Heart left ventricle (tissue), 16 donors: ENCODE measurements at regions not wholly inside any gene's neighbourhood (a gene's known extent, or its start where the extent isn't known, plus 50 kb on each side); places are given as distances from the start of the nearest gene placed in this dataset.
A peak's percentile ranks its signal among the peaks of the same experiment; 100 is the strongest.
"Not testable (repeated sequence)": the region's sequence is repeated elsewhere in the genome, so short reads cannot be mapped to it uniquely, and the experiment has no call there.

Experiments
- ATAC-seq, 4 donors: fragments of 200-7000 bp; cut with Tn5 transposase; one replicate each; pipeline ENCODE4 v1.9.1; 2020 to 2022; ENCODE audit warnings: moderate library complexity in 4 of 4, mild to moderate bottlenecking in 3 of 4, moderate number of reproducible peaks in 1 of 4
- DNase-seq, 5 donors: peaks; one replicate each; pipeline ENCODE4 v3.0.0-alpha.2; 2020
- H3K27ac ChIP-seq, 12 donors: fragments of 200-600 bp; sonication (generic) in 4 of 12; one replicate each; pipeline versions ENCODE4 v1.5.0 to v1.8.0; 2016 to 2022; ENCODE audit warnings: mild to moderate bottlenecking in 2 of 12
- H3K27me3 ChIP-seq, 9 donors: fragments of 200-600 bp; sonication (generic) in 2 of 9; one replicate each; pipeline versions ENCODE4 v1.5.1 to v1.8.0; 2016 to 2022; ENCODE audit warnings: mild to moderate bottlenecking in 3 of 9
- H3K36me3 ChIP-seq, 9 donors: fragments of 200-600 bp; sonication (generic) in 2 of 9; one replicate each; pipeline versions ENCODE4 v1.5.0 to v1.8.0; 2018 to 2022; ENCODE audit warnings: mild to moderate bottlenecking in 2 of 9
- H3K4me1 ChIP-seq, 12 donors: fragments of 200-600 bp; sonication (generic) in 4 of 12; one replicate each; pipeline versions ENCODE4 v1.5.0 to v1.8.0; 2016 to 2022; ENCODE audit warnings: mild to moderate bottlenecking in 3 of 12
- H3K4me3 ChIP-seq, 12 donors: fragments of 200-600 bp; sonication (generic) in 4 of 12; one replicate each; pipeline versions ENCODE4 v1.5.0 to v1.8.0; 2017 to 2022; ENCODE audit warnings: mild to moderate bottlenecking in 9 of 12, moderate library complexity in 4 of 12
- H3K9me3 ChIP-seq, 12 donors: fragments of 200-600 bp; sonication (generic) in 4 of 12; one replicate each; pipeline versions ENCODE4 v1.5.0 to v1.8.0; 2016 to 2022; ENCODE audit warnings: mild to moderate bottlenecking in 1 of 12
- CTCF ChIP-seq, 12 donors: fragments of 200-600 bp; sonication (generic) in 4 of 12; IDR thresholded peaks; one replicate each; pipeline versions ENCODE4 v1.5.0 to v1.8.0; 2018 to 2022; ENCODE audit warnings: antibody characterized with exemption in 12 of 12, mild to moderate bottlenecking in 5 of 12
- POLR2A ChIP-seq, 2 donors: fragments of 450-650 bp; IDR thresholded peaks; one replicate each; pipeline ENCODE4 v1.6.1; 2017; ENCODE audit warnings: antibody characterized with exemption in 2 of 2, mild to moderate bottlenecking in 2 of 2, moderate library complexity in 2 of 2
- whole genome bisulfite sequencing, 4 donors: extraction: QIAGEN DNeasy Blood & Tissue Kit in 2 of 4; methylation state at CpG; one replicate each; pipeline versions ENCODE4 v1.1.5 to v1.1.7; 2013 to 2018; 5-methylcytosine and 5-hydroxymethylcytosine counted together
- intact Hi-C, 10 donors: fragments of 100-400 bp; cut with DNase I; formaldehyde crosslinking; loops; one replicate each; pipeline versions ENCODE4 v1.11.1 to v1.14.2; 2022
- donor health status: ischemic (EF 13 %, LVEDD 7.1; RV severe dilation, severe dysfunction).
- donor health status: healthy with polysubstance abuse.
- donor health status: DM: no; HTN: yes; CAD: no.
- donor health status: DM: no; HTN: no; CAD: no.
- donor health status: ischemic (EF 25% LVEDD 6.9; RV normal size, moderate dysfunction).
- donor health status: ischemic (EF 25% LVEDD 5.7; RV mildly dilated, moderate dysfunction).
- donor health status: healthy.
- donor health status: DM: yes; HTN: yes; CAD: no.
- donor health status: ischemic (EF 35%, LVEDD 5.7; RV mildly dilated, moderate dysfunction).
- donor health status: nonischemic (EF 11% LVEDD 7.7; RV severe dilation, severe dysfunction).
- donor health status: DM: yes; HTN: yes; CAD: no.
- donor health status: PGD.
- donor health status: ischemic (EF 29% LVEDD 5.4; RV normal size, mild dysfunction).
- donor health status: nonischemic (EF 23%, LVEDD 6.1; RV moderate dilation, normal function).

GRCh38 chr15:38758043-38758442 is 193.4 kb upstream of the RASGRP1 start:
- intact Hi-C loops = no loop called here
- Histone ChIP-seq H3K27ac (no peak overlapping the region), H3K9me3 (no peaks in the 10 kb centered on the region), H3K27me3 (peaks cover 0 to 2% (median 0%) of the 10 kb centered on the region in 9 donors), H3K4me3 (no peak overlapping the region), H3K4me1 (no peaks in the 10 kb centered on the region), H3K36me3 (no peaks in the 10 kb centered on the region)
- TF ChIP-seq CTCF (IDR thresholded peaks at IDR 0.05) (no peak), POLR2A (IDR thresholded peaks at IDR 0.05) (no peak)
- ATAC-seq (no peak), DNase-seq (no peak)
- WGBS, 4 donors = 67 to 79% (median 71%) methylated on average over 1 of the region's 1 CpG

- Histone ChIP-seq H3K36me3 (no peaks in the 10 kb centered on the region), H3K27me3 (no peaks in the 10 kb centered on the region), H3K4me3 (no peak overlapping the region), H3K9me3 (no peaks in the 10 kb centered on the region), H3K4me1 (no peaks in the 10 kb centered on the region), H3K27ac (no peak overlapping the region)
- TF ChIP-seq POLR2A (IDR thresholded peaks at IDR 0.05) (no peak), CTCF (IDR thresholded peaks at IDR 0.05) (no peak)
- WGBS, 4 donors = 75 to 90% (median 87%) methylated on average over 2 of the region's 2 CpGs
- ATAC-seq (no peak), DNase-seq (no peak)
- intact Hi-C loops = no loop called here
Measured at GRCh38 chr15:38761681-38762080, 197.1 kb upstream of the RASGRP1 start.

- Histone ChIP-seq H3K4me1 (peaks cover 0 to 3% (median 0%) of the 10 kb centered on the region in 12 donors), H3K4me3 (no peak overlapping the region), H3K9me3 (no peaks in the 10 kb centered on the region), H3K36me3 (no peaks in the 10 kb centered on the region), H3K27ac (no peak overlapping the region), H3K27me3 (no peaks in the 10 kb centered on the region)
- no peak for ATAC-seq
- intact Hi-C loops = no loop called here
- no peak for TF ChIP-seq POLR2A (IDR thresholded peaks at IDR 0.05)
- TF ChIP-seq CTCF (IDR thresholded peaks at IDR 0.05) = peak in 4 of 12 donors; percentile 12 to 35 (median 28)
- no peak for DNase-seq
- WGBS, 4 donors = 55 to 69% (median 64%) methylated on average over 6 of the region's 6 CpGs
Measured at GRCh38 chr15:38768970-38769369, 204.4 kb upstream of the RASGRP1 start.

- intact Hi-C loops = no loop called here
- H3K4me1 ChIP-seq = peaks cover 0 to 3% (median 0%) of the 10 kb centered on the region in 12 donors
- no peak for TF ChIP-seq CTCF (IDR thresholded peaks at IDR 0.05)
- no peak for TF ChIP-seq POLR2A (IDR thresholded peaks at IDR 0.05)
- H3K4me3 ChIP-seq = no peak overlapping the region
- H3K27me3 ChIP-seq = no peaks in the 10 kb centered on the region
- WGBS, 4 donors = 58 to 74% (median 72%) methylated on average over 2 of the region's 2 CpGs
- no peak overlapping the region for H3K27ac ChIP-seq
- H3K36me3 ChIP-seq = no peaks in the 10 kb centered on the region
- DNase-seq = no peak
- no peaks in the 10 kb centered on the region for H3K9me3 ChIP-seq
- ATAC-seq = no peak
Measured at GRCh38 chr15:38769492-38769891, 204.9 kb upstream of the RASGRP1 start.

GRCh38 chr15:38774076-38774475 is 209.5 kb upstream of the RASGRP1 start:
- WGBS, 4 donors = 85 to 96% (median 88%) methylated on average over 2 of the region's 2 CpGs
- ATAC-seq, H3K36me3 ChIP-seq, H3K27me3 ChIP-seq, H3K27ac ChIP-seq, DNase-seq, intact Hi-C loops, H3K4me1 ChIP-seq, H3K9me3 ChIP-seq, H3K4me3 ChIP-seq: not testable (repeated sequence)
